ENCODE measurements at regions not wholly inside any gene's neighbourhood (a gene's known extent, or its start where the extent isn't known, plus 50 kb on each side); places are given as distances from the start of the nearest gene placed in this dataset.

DNA sequence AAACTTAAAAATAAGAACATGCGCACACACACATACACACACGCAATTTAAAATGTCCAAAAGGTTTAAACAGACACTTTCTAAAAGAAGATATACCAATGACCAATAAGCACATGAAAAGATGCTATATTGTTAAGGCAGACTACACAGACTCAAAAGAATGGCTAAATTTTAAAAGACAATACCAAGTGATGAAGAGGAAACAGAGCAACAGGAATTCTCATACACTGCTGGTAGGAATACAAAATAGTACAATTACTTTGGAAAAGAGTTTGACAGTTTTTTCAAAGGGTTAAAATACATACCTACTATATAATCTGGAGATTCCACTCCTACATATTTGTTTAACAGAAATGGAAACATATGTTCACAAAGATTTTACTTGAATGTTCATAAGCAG lies 239.6 kb upstream of the SAMSN1 start:
- TF ChIP-seq, protein P1, sequence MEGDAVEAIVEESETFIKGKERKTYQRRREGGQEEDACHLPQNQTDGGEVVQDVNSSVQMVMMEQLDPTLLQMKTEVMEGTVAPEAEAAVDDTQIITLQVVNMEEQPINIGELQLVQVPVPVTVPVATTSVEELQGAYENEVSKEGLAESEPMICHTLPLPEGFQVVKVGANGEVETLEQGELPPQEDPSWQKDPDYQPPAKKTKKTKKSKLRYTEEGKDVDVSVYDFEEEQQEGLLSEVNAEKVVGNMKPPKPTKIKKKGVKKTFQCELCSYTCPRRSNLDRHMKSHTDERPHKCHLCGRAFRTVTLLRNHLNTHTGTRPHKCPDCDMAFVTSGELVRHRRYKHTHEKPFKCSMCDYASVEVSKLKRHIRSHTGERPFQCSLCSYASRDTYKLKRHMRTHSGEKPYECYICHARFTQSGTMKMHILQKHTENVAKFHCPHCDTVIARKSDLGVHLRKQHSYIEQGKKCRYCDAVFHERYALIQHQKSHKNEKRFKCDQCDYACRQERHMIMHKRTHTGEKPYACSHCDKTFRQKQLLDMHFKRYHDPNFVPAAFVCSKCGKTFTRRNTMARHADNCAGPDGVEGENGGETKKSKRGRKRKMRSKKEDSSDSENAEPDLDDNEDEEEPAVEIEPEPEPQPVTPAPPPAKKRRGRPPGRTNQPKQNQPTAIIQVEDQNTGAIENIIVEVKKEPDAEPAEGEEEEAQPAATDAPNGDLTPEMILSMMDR (IDR thresholded peaks at IDR 0.05) = no peak
- Mint-ChIP-seq H3K4me3 (ENCODE audit: unreplicated experiment) (no peak overlapping the region), H3K9me3 (ENCODE audit: unreplicated experiment) (peaks cover 20% of the 10 kb centered on the region), H3K36me3 (ENCODE audit: unreplicated experiment) (no peaks in the 10 kb centered on the region), H3K4me1 (ENCODE audit: unreplicated experiment) (no peaks in the 10 kb centered on the region), H3K27me3 (ENCODE audit: unreplicated experiment) (no peaks in the 10 kb centered on the region), H3K27ac (ENCODE audit: unreplicated experiment) (no peak overlapping the region)
- DNase-seq (ENCODE audit: extremely low spot score, unreplicated experiment) = no peak

DNA sequence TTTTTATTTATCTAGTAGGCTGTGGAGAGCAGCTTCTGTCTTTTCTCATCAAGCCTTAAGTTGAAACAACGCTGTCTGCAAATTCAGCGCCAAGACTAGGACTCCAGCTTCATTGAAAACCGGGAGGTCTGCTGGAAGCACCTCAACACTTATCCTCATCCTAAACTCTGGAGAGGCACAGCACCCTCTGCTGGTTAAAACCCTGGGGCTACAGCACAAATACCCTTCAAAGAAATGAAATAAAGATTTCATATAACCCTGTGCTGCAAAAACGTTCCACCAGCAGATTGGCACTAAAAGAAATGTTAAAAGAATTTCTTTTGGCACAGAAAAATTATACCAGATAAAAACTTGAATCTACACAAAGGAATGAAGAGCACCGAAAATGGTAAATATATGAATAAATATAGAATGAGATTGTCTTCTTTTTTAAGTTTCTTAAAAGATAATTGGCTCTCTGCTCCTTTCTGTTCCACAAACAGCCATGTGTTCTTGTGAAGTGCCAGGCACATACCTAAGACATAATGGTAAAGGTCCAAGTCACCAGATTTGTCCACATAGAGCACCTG lies 227.7 kb upstream of the SAMSN1 start:
- TF ChIP-seq, protein P1 (IDR thresholded peaks at IDR 0.05) = no peak
- Mint-ChIP-seq H3K4me1 (ENCODE audit: unreplicated experiment) (no peaks in the 10 kb centered on the region), H3K36me3 (ENCODE audit: unreplicated experiment) (no peaks in the 10 kb centered on the region), H3K27me3 (ENCODE audit: unreplicated experiment) (no peaks in the 10 kb centered on the region), H3K9me3 (ENCODE audit: unreplicated experiment) (peaks cover 28% of the 10 kb centered on the region), H3K4me3 (ENCODE audit: unreplicated experiment) (no peak overlapping the region), H3K27ac (ENCODE audit: unreplicated experiment) (no peak overlapping the region)
- no peak for DNase-seq (ENCODE audit: extremely low spot score, unreplicated experiment)

DNA sequence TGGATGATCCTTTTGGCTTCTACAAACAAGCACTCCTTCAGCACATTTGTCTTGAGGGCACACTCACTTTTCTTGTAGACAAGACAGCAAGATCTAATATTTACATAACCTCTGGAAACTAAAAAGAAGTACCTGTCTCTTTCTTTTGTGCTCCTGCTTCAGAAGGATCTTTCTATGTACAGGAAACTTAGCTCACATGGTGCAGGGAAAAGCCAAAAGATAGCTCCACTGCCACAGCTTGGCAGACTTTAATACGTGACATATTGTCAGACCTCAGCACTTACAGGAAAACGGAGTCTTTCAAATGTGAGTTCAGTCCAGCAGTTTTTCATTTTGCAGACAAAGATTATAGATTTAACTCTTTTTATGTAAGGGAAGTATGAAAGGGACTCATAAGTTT lies 225.5 kb upstream of the SAMSN1 start:
- no peaks in the 10 kb centered on the region for H3K4me1 Mint-ChIP-seq (ENCODE audit: unreplicated experiment)
- no peaks in the 10 kb centered on the region for H3K27me3 Mint-ChIP-seq (ENCODE audit: unreplicated experiment)
- TF ChIP-seq, protein P1 (IDR thresholded peaks at IDR 0.05) = no peak
- H3K36me3 Mint-ChIP-seq (ENCODE audit: unreplicated experiment) = no peaks in the 10 kb centered on the region
- no peak for DNase-seq (ENCODE audit: extremely low spot score, unreplicated experiment)
- H3K9me3 Mint-ChIP-seq (ENCODE audit: unreplicated experiment) = peaks cover 16% of the 10 kb centered on the region
- H3K4me3 Mint-ChIP-seq (ENCODE audit: unreplicated experiment) = no peak overlapping the region
- H3K27ac Mint-ChIP-seq (ENCODE audit: unreplicated experiment) = no peak overlapping the region

DNA sequence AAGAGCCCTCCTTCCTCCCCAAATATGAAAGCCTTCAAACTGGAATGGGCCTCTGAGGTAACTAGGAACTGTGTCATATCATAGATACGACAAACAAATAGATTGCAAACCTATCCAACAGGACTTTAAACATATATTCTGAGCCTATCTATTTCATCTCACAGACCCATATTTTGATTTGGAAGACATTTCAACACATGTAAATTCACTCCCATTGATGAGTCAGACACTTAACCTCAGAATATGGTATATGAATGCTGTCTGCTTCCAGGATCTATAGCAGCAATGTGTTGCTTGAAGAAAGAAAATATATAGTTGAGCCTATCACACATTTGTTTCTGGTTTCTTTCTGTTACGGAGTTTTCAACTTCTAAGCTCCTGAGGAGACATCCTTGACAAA lies 221.9 kb upstream of the SAMSN1 start:
- Mint-ChIP-seq H3K4me3 (ENCODE audit: unreplicated experiment) (no peak overlapping the region), H3K27ac (ENCODE audit: unreplicated experiment) (no peak overlapping the region)

DNA sequence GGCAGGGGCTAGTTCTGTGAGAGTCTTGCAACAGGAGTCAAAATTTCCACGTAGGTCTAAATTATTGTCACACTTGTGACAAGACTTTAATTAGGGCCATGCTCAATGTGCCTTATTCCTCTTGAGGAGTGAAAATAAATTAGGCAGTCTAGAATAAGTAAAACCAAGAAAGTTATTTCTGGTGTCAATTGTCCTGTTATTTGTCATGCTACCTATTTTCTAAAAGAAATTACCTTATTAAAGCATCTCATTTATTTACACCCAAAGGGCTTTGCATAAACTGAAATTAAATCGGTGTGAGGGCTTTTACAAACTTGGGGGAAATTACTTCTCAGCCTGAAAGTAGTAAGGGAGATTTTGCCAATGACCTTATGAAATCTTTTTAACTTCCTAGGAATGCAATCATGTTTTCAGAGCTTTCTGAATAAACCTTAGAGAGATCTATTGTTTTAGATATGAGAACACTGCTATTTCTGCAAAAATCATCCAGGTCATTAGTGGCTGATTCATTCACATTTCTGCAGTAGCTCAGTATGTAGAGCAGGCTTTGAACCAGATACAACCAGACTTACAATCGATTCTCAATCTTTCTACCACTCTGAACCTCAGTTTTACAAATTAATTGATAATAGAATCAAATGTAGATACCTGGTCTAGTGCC lies 221.2 kb upstream of the SAMSN1 start:
- Mint-ChIP-seq H3K27me3 (ENCODE audit: unreplicated experiment) (no peaks in the 10 kb centered on the region), H3K9me3 (ENCODE audit: unreplicated experiment) (peaks cover 16% of the 10 kb centered on the region), H3K36me3 (ENCODE audit: unreplicated experiment) (no peaks in the 10 kb centered on the region), H3K4me3 (ENCODE audit: unreplicated experiment) (no peak overlapping the region), H3K4me1 (ENCODE audit: unreplicated experiment) (no peaks in the 10 kb centered on the region), H3K27ac (ENCODE audit: unreplicated experiment) (no peak overlapping the region)
- DNase-seq (ENCODE audit: extremely low spot score, unreplicated experiment) = no peak
- TF ChIP-seq, protein P1 (IDR thresholded peaks at IDR 0.05) = no peak

More for the DNA sequence above, 221.9 kb upstream of the SAMSN1 start:
- TF ChIP-seq, protein P1 (IDR thresholded peaks at IDR 0.05) = no peak
- Mint-ChIP-seq H3K9me3 (ENCODE audit: unreplicated experiment) (peaks cover 16% of the 10 kb centered on the region), H3K36me3 (ENCODE audit: unreplicated experiment) (no peaks in the 10 kb centered on the region), H3K4me1 (ENCODE audit: unreplicated experiment) (no peaks in the 10 kb centered on the region), H3K27me3 (ENCODE audit: unreplicated experiment) (no peaks in the 10 kb centered on the region)
- no peak for DNase-seq (ENCODE audit: extremely low spot score, unreplicated experiment)
